K562 (cell line): ENCODE measurements at regions not wholly inside any gene's neighbourhood (a gene's known extent, or its start where the extent isn't known, plus 50 kb on each side); places are given as distances from the start of the nearest gene placed in this dataset.

Source experiments
- ARNT ChIP-seq, 2 experiments: fragments of 450-650 bp; IDR thresholded peaks; 2 replicates each; pipeline ENCODE4 v1.6.1; 2016; ENCODE audit warnings: mild to moderate bottlenecking in 1 of 2
- CEBPB ChIP-seq: fragments of 450-650 bp; IDR thresholded peaks from 2 replicates; pipeline ENCODE4 v1.6.1; 2016; ENCODE audit warnings: missing genetic modification characterization, missing compliant biosample characterization
- CTCF ChIP-seq, 3 experiments: IDR thresholded peaks in 2 of 3; conservative IDR thresholded peaks in 1 of 3; 2 replicates each; pipeline ENCODE4 v1.5.1; 2011 to 2012; ENCODE audit warnings: low read length in 3 of 3, mild to moderate bottlenecking in 3 of 3, control low read depth in 2 of 3, improper control_type of control experiment in 1 of 3, inconsistent platforms in 1 of 3, low read depth in 1 of 3, mixed read lengths in 1 of 3, moderate library complexity in 1 of 3; ENCODE audit not compliant: insufficient read depth in 2 of 3
- CXXC5 ChIP-seq: fragments of 250-450 bp; sonication (Bioruptor Pico); IDR thresholded peaks from 2 replicates; pipeline ENCODE4 v1.8.0; 2022; ENCODE audit warnings: inconsistent platforms, mild to moderate bottlenecking, moderate library complexity
- GATAD2B ChIP-seq: fragments of 450-650 bp; IDR thresholded peaks from 2 replicates; pipeline ENCODE4 v1.6.1; 2017; ENCODE audit warnings: mild to moderate bottlenecking, borderline replicate concordance
- HMG20A ChIP-seq: fragments of 450-650 bp; formaldehyde crosslinking; conservative IDR thresholded peaks from 2 replicates; pipeline ENCODE4 v1.4.0; 2020; ENCODE audit warnings: mild to moderate bottlenecking, mixed read lengths
- HMGXB4 ChIP-seq: sonication (generic); formaldehyde crosslinking; IDR thresholded peaks from 2 replicates; pipeline ENCODE4 v1.8.1; 2023; ENCODE audit warnings: mild to moderate bottlenecking, missing genetic modification reagents
- JUN ChIP-seq, 2 experiments: sonication (generic) in 1 of 2; formaldehyde crosslinking in 1 of 2; IDR thresholded peaks; 2 replicates each; pipeline versions ENCODE4 v1.6.1 to v1.8.0; 2012 to 2022; ENCODE audit warnings: borderline replicate concordance in 2 of 2, mild to moderate bottlenecking in 2 of 2, improper control_type of control experiment in 1 of 2, low read depth in 1 of 2, low read length in 1 of 2, missing genetic modification reagents in 1 of 2
- REST ChIP-seq, 2 experiments: fragments of 450-650 bp; formaldehyde crosslinking in 1 of 2; IDR thresholded peaks; 2 replicates each; pipeline versions ENCODE4 v1.4.0 to v1.6.1; 2014 to 2020; ENCODE audit warnings: mild to moderate bottlenecking in 2 of 2, borderline replicate concordance in 1 of 2, low read depth in 1 of 2
- SMC3 ChIP-seq: conservative IDR thresholded peaks from 2 replicates; pipeline ENCODE4 v1.6.1; 2011; ENCODE audit warnings: low read depth, low read length, improper control_type of control experiment; ENCODE audit not compliant: insufficient read depth
- TCF15 ChIP-seq: fragments of 250-450 bp; sonication (Bioruptor Pico); IDR thresholded peaks from 2 replicates; pipeline ENCODE4 v1.8.0; 2022; ENCODE audit warnings: moderate library complexity, mild to moderate bottlenecking, inconsistent platforms
- TCF7 ChIP-seq: sonication (generic); IDR thresholded peaks from 2 replicates; pipeline ENCODE4 v1.6.1; 2016; ENCODE audit warnings: antibody characterized with exemption, borderline replicate concordance
- ZNF232 ChIP-seq: sonication (generic); formaldehyde crosslinking; IDR thresholded peaks from 2 replicates; pipeline ENCODE4 v1.8.0; 2022; ENCODE audit warnings: mild to moderate bottlenecking, missing genetic modification reagents
- ZNF512 ChIP-seq: IDR thresholded peaks from 2 replicates; pipeline ENCODE4 v1.6.1; 2016; ENCODE audit warnings: missing genetic modification characterization, missing compliant biosample characterization

GRCh38 chr9:90095682-90096081 lies 490.9 kb downstream of the GADD45G start:
- TF ChIP-seq SMC3 (no peak), ARNT (IDR thresholded peaks at IDR 0.05) (no peak), CEBPB (tag) (no peak), GATAD2B (no peak), HMG20A (no peak), ZNF512 (no peak), TCF7 (no peak), CTCF (IDR thresholded peaks at IDR 0.05 in 2 of 3, conservative IDR thresholded peaks at IDR 0.05 in 1 of 3; ENCODE audit: insufficient read depth in 2 of 3, low read depth in 1 of 3, low read length in 3 of 3) (no peak), HMGXB4 (no peak), ZNF232 (no peak), CXXC5 (no peak), REST (IDR thresholded peaks at IDR 0.05; ENCODE audit: borderline replicate concordance) (no peak), REST (CRISPR knock-in tag; IDR thresholded peaks at IDR 0.05; ENCODE audit: low read depth) (no peak), TCF15 (no peak), JUN (IDR thresholded peaks at IDR 0.05; ENCODE audit: borderline replicate concordance, low read depth, low read length) (no peak), JUN (CRISPR knock-in tag; IDR thresholded peaks at IDR 0.05; ENCODE audit: borderline replicate concordance) (no peak)
